ENCODE measurements at regions not wholly inside any gene's neighbourhood (a gene's known extent, or its start where the extent isn't known, plus 50 kb on each side); places are given as distances from the start of the nearest gene placed in this dataset.

- intact Hi-C loops (cut with micrococcal nuclease): no loop called here
- POLR2A ChIA-PET (ENCODE audit: unreplicated experiment): interaction anchor here (0.5 kb wide), 1 partner anchor 534 kb away, joined by 4 read pairs; no protein-coding TSS in a partner anchor
- H3K27me3 ChIP-seq (ENCODE audit: low read length): no peaks in the 10 kb centered on the region
- no peaks in the 10 kb centered on the region for H3K36me3 ChIP-seq (ENCODE audit: low read depth, low read length)
- TF ChIP-seq EZH2 (IDR thresholded peaks at IDR 0.05; ENCODE audit: low read length, unreplicated experiment): no peak
- TF ChIP-seq EZH2phosphoT487 (IDR thresholded peaks at IDR 0.05; ENCODE audit: borderline replicate concordance, low read length): no peak
- no peak for TF ChIP-seq CTCF (conservative IDR thresholded peaks at IDR 0.05; ENCODE audit: low read depth, low read length)
- no peak overlapping the region for H3K4me2 ChIP-seq (ENCODE audit: low read length)
- CTCF ChIA-PET: no interaction called here
- H3K9me3 ChIP-seq (ENCODE audit: low read length): no peaks in the 10 kb centered on the region
- H3F3A ChIP-seq (ENCODE audit: low read length, unreplicated experiment): no peaks in the 10 kb centered on the region
- no peaks in the 10 kb centered on the region for H3K4me1 ChIP-seq (ENCODE audit: insufficient read depth, low read length)
- ATAC-seq: peak; percentile 38; the same call in 1 of the 2 replicates
- H4K20me1 ChIP-seq (ENCODE audit: low read length): no peaks in the 10 kb centered on the region
- DNase-seq: peak; percentile 13
- H3K27ac ChIP-seq (ENCODE audit: low read length): no peak overlapping the region
- no TSS peak for BruUV-seq (replicated peaks)
- no peak overlapping the region for H3K9ac ChIP-seq (ENCODE audit: low read length)
- no peak overlapping the region for H3K4me3 ChIP-seq (ENCODE audit: low read length)
- H3K9me2 ChIP-seq (replicated peaks; ENCODE audit: low read length): no peaks in the 10 kb centered on the region
- no peak overlapping the region for H2AFZ ChIP-seq (ENCODE audit: low read length)
- no peaks in the 10 kb centered on the region for H3K79me2 ChIP-seq (ENCODE audit: low read length)
Observed at GRCh38 chr5:99866740-99867139, 668.4 kb upstream of the FAM174A start.

- no peaks in the 10 kb centered on the region for H3F3A ChIP-seq (ENCODE audit: low read length, unreplicated experiment)
- DNase-seq (no peak), ATAC-seq (no peak)
- no peak overlapping the region for H3K4me2 ChIP-seq (ENCODE audit: low read length)
- H3K79me2 ChIP-seq (ENCODE audit: low read length): no peaks in the 10 kb centered on the region
- TF ChIP-seq CTCF (conservative IDR thresholded peaks at IDR 0.05; ENCODE audit: low read depth, low read length): no peak
- no peak for TF ChIP-seq EZH2 (IDR thresholded peaks at IDR 0.05; ENCODE audit: low read length, unreplicated experiment)
- no peak for TF ChIP-seq EZH2phosphoT487 (IDR thresholded peaks at IDR 0.05; ENCODE audit: borderline replicate concordance, low read length)
- intact Hi-C loops (cut with micrococcal nuclease): no loop called here
- ChIA-PET POLR2A (ENCODE audit: unreplicated experiment) (no interaction called here), CTCF (no interaction called here)
- no peak overlapping the region for H2AFZ ChIP-seq (ENCODE audit: low read length)
- no peaks in the 10 kb centered on the region for H3K9me2 ChIP-seq (replicated peaks; ENCODE audit: low read length)
- no peaks in the 10 kb centered on the region for H3K36me3 ChIP-seq (ENCODE audit: low read depth, low read length)
- H3K9ac ChIP-seq (ENCODE audit: low read length): no peak overlapping the region
- H3K4me3 ChIP-seq (ENCODE audit: low read length): no peak overlapping the region
- no peaks in the 10 kb centered on the region for H3K27me3 ChIP-seq (ENCODE audit: low read length)
- BruUV-seq (replicated peaks): no TSS peak
- H4K20me1 ChIP-seq (ENCODE audit: low read length): no peaks in the 10 kb centered on the region
- no peak overlapping the region for H3K27ac ChIP-seq (ENCODE audit: low read length)
- H3K4me1 ChIP-seq (ENCODE audit: insufficient read depth, low read length): no peaks in the 10 kb centered on the region
- H3K9me3 ChIP-seq (ENCODE audit: low read length): no peaks in the 10 kb centered on the region
Observed at GRCh38 chr5:99865159-99865558, 670.0 kb upstream of the FAM174A start.

GRCh38 chr5:99835791-99836190 lies 699.4 kb upstream of the FAM174A start:
- BruUV-seq (replicated peaks): no TSS peak
- CTCF ChIA-PET: no interaction called here
- ATAC-seq (no peak), DNase-seq (no peak)
- Histone ChIP-seq H3K4me3 (ENCODE audit: low read length) (no peak overlapping the region), H3K4me1 (ENCODE audit: insufficient read depth, low read length) (no peaks in the 10 kb centered on the region), H4K20me1 (ENCODE audit: low read length) (no peaks in the 10 kb centered on the region), H3K9ac (ENCODE audit: low read length) (no peak overlapping the region), H3F3A (ENCODE audit: low read length, unreplicated experiment) (no peaks in the 10 kb centered on the region), H3K36me3 (ENCODE audit: low read depth, low read length) (no peaks in the 10 kb centered on the region), H3K27ac (ENCODE audit: low read length) (no peak overlapping the region), H3K27me3 (ENCODE audit: low read length) (no peaks in the 10 kb centered on the region), H3K4me2 (ENCODE audit: low read length) (no peak overlapping the region), H3K9me2 (replicated peaks; ENCODE audit: low read length) (no peaks in the 10 kb centered on the region), H2AFZ (ENCODE audit: low read length) (no peak overlapping the region), H3K9me3 (ENCODE audit: low read length) (no peaks in the 10 kb centered on the region), H3K79me2 (ENCODE audit: low read length) (no peaks in the 10 kb centered on the region)
- intact Hi-C loops (cut with micrococcal nuclease): no loop called here
- TF ChIP-seq CTCF (conservative IDR thresholded peaks at IDR 0.05; ENCODE audit: low read depth, low read length) (no peak), EZH2 (IDR thresholded peaks at IDR 0.05; ENCODE audit: low read length, unreplicated experiment) (no peak), EZH2phosphoT487 (IDR thresholded peaks at IDR 0.05; ENCODE audit: borderline replicate concordance, low read length) (no peak)
- POLR2A ChIA-PET (ENCODE audit: unreplicated experiment): no interaction called here

Data from PC-3 (cell line).